ENCODE measurements at regions not wholly inside any gene's neighbourhood (a gene's known extent, or its start where the extent isn't known, plus 50 kb on each side); places are given as distances from the start of the nearest gene placed in this dataset.
"Not testable (repeated sequence)": the region's sequence is repeated elsewhere in the genome, so short reads cannot be mapped to it uniquely, and the experiment has no call there.

DNA sequence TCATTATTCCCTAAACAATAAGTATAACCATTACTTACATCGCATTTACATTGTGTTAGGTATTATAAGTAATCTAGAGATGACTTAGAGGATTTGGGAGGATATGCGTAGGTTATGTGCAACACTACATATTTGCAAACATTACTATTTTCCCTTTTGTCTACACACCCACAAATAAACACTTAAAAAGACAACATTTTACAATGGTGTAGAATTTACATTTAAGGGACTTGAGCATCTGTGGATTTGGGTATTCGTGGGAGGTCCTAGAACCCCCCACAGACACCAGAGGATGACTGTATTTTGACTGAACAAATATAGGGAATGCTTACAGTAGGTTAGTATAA lies 220.2 kb upstream of the MYO3A start:
- no peak for DNase-seq (ENCODE audit: low read depth in 2 of 2)

DNA sequence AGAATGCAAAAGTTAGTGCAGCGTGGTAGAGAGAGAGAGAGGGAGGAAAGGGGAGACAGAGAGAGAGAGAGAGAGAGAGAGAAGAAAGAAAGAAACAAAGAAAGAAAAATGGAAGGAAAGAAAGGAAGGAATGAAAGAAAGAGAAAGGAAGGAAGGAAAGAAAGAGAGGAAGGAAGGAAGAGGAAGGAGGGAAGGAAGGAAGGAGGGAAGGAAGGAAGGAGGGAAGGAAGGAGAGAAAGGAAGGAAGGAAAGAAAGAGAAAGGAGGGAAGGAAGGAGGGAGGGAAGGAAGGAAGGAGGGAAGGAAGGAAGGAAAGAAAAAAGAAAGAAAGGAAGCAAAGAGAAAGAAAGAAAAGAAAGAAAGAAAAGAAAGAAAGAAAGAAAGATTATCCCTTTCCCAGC lies 209.8 kb upstream of the MYO3A start:
- no peak for DNase-seq (ENCODE audit: low read depth in 2 of 2)

DNA sequence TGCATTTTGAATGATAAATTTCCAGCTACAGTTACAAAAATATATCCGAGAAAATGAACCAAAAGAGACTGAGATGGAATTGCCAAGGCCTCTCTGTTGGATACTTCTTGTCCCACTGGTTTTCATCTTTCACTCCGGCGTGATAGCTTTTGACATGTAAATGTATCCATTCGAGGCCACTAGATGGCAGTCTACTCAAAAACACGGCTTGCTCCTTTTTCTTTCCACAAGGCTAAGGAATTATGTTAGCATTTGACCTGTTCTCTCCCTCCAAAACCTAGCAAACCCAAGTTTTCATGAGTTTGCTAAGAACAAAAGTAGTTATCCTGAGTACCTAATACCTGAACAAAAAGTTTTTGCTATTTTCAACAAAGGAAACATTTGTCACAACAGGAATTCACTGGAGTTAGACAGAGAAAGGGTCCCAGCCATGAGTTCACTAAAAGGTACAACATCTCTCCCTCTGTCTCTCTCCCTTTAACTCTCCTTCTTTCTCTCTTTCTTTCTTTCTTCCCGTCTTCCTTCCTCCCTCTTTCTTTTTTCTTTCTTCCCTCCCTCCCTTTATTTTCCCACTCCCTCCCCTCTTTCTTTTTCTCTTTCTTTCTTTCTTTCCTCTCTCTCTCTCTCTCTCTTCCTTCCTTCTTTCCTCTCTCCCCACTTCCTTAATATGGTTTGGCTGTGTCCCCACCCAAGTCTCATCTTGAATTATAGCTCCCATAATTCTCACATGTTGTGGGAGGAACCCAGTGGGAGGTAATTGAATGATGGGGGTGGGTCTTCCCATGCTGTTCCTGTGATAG lies 207.9 kb upstream of the MYO3A start:
- DNase-seq (ENCODE audit: low read depth in 2 of 2) = no peak

DNA sequence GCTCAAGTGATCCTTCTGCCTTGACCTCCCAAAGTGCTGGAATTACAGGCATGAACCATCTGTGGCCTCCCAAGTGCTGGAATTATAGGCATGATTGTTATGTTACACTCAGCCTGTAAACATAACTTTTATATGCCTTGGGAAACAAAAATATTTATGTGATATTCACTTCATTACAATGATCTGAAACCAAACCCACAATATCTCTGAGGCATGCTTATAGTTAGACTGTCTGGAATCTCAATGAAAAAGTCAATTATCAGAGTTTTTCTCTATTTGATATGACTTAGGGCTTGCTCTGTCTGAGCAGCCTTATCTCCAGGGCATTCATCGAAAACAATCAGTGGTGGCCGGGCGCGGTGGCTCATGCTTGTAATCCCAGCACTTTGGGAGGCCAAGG lies 195.3 kb upstream of the MYO3A start:
- DNase-seq (ENCODE audit: low read depth in 2 of 2) = no peak

DNA sequence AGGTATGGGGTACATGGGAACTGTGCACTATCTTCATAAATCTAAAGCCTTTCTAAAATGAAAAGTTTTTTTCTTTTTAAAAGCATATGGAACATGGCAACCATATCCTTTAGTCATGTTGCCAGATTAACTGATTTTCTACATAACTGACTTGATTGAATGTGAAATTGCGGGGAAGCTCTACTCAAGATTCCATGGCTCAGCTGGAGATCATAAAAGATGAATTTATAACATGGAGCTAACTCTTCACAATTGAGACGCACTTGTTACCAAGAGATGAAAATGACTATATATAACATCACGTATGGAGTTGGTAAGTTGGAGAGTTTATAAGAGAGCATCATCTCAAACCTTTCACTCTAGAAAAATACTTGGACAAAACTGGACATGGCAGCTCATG lies 190.2 kb upstream of the MYO3A start:
- DNase-seq (ENCODE audit: low read depth in 2 of 2) = no peak

DNA sequence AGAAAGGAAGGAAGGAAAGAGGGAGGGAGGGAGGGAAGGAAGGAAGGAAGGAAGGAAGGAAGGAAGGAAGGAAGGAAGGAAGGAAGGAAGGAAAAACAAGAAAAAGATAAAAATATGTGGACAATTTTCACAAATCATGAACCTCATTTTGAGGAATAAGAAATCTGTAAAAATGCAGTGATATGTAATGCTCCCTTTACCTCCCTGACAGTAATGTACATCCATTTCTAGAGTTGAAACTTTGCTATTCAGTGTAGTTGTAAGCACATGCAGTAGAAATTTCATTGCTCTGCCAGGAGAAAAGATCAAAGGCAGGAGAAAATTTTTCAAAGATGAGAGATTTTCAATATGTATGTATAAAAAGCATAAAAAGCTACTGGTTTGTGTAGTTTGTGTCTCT lies 189.5 kb upstream of the MYO3A start:
- DNase-seq (ENCODE audit: low read depth in 2 of 2) = no peak

DNA sequence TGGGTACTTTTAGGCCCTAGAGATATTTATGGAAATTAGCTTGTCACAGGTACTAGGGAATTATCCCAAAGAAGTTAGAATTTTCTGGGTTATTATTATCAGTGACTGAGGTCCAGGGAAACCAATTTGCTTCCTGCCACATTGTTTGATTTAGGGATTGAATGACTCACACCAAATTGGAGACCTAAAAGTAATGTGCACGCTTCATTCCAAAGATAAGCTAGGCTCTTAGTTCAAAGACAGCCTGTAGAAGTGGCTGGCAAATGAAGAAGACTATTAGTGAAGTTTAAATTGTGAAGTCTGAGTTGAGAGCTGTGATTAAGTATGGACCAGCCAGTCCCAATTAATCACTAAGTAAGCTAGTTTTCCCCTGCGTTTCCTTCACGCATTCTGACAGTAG lies 188.1 kb upstream of the MYO3A start:
- no peak for DNase-seq (ENCODE audit: low read depth in 2 of 2)

DNA sequence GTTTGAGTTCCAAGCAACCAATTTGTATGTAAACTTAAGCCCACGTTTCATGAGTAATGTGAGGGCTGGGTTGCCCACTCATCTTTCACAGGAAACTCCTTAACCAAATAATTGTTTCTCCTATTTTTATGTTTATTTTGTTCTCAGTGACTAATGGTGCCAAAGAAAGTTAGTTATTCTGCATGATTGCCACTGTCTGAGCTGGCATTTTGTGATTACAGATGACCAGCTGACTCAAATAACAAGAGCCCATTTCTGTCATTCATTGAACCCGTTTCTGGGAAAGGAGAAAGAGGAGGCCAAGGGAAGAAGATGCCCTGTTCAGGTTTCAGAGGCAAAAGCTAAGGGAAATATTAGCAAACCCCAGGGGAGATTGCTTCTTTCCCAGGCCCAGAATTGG lies 186.9 kb upstream of the MYO3A start:
- no peak for DNase-seq (ENCODE audit: low read depth in 2 of 2)

DNA sequence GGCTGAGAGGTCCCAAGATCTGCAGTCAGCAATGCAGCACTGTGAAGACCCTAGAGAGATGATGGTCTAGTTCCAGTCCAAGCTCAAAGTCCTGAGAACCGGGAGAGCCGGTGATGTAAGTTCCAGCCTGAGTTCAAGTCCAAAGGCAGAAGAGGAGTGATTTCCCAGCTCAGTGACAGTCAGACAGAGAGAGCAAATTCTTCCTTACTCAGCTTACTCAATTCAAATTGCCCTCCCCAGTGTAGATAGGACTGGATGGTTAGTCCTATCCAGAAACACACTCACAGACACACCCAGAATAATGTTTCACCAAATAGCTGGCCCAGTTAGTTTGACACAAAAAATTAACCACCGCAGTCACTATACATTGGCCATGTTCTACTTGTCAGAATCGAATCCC lies 185.5 kb upstream of the MYO3A start:
- no peak for DNase-seq (ENCODE audit: low read depth in 2 of 2)

DNA sequence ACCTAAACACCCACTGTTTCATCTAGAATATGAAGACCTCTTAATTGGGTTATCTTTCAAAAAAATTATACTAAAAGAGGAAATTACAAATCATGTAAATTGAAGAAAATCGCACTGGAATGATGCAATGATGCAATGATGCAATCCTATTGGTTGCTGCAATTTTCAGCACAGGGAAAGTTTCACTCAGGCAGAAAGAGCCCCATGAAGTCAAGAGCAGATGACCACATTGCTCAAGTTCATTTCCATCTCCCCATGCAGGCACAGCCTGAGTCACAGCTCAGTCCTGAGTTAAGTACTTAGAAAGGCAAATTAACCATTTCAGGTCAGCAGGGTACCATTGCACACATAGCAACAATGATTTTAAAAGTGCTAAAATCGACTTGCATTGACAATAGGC lies 180.3 kb upstream of the MYO3A start:
- DNase-seq (ENCODE audit: low read depth in 2 of 2) = no peak

DNA sequence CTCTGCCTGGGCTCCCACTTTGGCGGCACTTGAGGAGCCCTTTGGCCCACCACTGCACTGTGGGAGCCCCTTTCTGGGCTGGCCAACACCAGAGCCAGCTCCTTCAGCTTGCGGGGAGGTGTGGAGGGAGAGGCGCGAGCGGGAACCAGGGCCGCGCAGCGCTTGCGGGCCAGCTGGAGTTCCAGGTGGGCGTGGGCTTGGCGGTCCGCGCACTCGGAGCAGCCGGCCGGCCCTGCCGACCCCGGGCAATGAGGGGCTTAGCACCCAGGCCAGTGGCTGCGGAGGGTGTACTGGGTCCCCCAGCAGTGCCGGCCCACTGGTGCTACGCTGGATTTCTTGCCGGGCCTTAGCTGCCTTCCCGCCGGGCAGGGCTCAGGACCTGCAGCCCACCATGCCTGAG lies 178.2 kb upstream of the MYO3A start:
- not testable (repeated sequence) for DNase-seq (ENCODE audit: low read depth in 2 of 2)

DNA sequence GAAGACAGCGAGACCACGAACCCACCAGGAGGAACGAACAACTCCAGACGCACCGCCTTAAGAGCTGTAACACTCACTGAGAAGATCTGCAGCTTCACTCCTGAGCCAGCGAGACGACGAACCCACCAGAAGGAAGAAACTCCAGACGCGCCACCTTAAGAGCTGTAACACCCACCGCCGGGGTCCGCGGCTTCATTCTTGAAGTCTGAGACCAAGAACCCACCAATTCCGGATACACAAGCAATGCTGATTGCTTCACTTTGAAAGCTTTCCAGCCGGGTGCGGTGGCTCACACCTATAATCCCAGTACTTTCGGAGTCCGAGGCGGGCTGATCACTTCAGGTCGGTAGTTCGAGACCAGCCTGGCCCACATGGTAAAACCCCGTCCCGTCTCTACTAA lies 177.2 kb upstream of the MYO3A start:
- DNase-seq (ENCODE audit: low read depth in 2 of 2) = no peak

DNA sequence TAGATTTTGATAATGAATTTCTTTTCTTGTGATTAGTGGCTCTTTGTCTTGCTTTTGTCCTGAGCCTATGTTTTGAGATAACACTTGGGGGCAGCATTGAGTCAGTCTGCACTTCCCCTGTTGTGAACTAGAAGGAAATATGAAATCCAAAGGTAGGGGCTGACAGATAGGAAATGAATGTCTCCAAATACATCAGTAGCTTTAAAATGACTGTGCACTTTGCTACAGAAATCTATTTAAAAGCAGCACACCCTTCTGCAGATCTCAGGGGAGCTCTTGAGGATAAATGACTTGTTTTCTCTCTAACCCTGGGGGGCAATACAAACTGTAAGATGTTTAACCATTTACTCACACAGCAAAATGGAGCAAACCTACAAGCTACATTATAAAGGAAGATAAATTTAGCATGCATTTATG lies 176.0 kb upstream of the MYO3A start:
- DNase-seq (ENCODE audit: low read depth in 2 of 2) = no peak

DNA sequence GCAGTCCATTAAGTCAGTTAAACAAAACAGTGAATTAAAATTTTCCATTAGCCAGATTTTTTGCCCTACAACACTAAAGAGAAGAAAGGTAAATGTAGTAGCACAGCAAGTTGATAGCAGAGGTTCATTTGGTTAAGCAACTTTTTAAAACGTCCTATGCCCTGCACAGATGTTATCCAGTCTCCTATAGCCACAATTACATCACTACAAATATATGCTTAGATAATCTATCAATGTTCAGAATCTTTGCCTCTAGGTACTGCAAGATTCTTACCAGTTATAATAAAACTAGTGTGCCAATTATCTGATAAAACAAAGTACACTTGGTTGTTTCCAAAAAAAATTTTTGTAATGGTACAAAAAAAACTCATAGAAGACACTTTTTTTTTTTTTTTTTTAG lies 175.5 kb upstream of the MYO3A start:
- no peak for DNase-seq (ENCODE audit: low read depth in 2 of 2)

DNA sequence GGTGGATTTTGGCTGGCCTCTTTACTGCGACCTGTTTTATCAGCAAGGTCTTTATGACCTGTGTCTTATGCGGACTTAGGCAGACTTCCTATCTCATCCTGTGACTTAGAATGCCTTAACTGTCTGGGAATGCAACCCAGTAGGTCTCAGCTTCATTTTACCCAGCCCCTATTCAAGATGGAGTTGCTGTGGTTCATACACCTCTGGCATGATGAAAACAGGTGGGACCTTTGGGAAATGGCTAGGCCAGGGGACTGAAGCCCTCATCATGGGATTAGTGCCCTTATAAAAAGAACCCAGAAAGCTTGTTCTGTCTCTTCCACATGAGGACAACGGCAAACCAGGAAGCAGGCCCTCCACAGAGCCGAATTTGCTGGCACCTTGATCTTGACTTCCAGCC lies 172.1 kb upstream of the MYO3A start:
- DNase-seq (ENCODE audit: low read depth in 2 of 2) = no peak

DNA sequence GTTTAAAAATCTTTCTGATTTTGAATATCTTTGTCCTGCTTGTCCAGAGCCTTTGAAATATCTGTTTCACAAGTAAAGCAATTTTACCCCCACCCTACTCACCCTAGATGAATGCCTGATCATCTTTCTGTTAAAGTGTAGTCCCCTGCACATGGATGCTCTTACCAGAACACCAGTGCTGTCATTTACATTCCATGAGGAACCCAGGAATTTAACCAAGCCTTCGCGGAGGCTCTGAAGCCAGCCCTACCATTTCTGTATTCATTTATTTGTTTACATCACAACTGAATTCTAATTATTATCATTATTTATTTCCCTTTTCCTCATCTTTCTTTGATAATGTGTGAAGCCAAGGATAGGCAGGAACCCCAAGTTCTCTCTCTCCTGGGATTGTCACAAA lies 167.8 kb upstream of the MYO3A start:
- no peak for DNase-seq (ENCODE audit: low read depth in 2 of 2)

DNA sequence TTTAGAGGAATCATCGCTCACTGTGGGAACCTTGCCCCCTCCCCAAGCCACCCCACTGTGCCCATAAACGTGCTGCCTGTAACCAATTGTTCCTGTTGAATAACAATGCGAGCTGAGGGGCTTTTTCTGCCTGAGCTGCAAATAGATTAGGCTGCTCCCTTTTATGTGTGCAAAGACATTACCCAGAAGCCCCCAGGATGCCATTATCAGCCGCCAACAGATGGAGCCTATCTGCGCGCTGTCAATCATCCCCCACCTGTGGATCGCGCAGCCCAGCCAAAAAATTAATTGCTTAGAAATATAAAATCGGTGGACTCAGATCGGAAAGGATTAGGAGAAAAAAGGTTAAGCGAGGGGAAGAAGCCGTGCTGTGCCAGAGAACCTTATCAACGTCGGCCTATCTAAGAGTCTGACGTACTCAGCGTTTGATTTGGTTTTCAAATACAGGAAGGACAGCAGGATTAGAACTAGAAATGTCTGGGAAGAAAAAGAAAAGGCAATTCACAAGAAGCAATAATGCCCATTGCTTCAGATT lies 167.3 kb upstream of the MYO3A start:
- DNase-seq (ENCODE audit: low read depth in 2 of 2) = no peak

DNA sequence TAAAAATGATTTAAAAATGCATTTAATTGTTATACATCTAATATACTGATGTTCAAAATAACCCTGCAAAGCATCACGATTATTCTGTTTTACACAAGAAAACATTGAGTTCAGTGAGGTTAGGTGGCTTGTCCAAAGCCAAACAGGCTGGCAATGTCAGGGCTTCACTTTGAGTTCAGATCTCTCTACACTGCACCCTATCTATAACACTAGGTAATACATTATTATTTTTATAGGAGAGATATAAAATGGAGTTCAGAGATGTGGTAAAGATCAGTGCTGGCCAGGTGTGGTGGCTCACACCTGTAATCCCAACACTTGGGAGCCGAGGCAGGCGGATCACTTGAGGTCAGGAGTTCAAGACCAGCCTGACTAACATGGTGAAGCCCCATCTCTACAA lies 165.9 kb upstream of the MYO3A start:
- DNase-seq (ENCODE audit: low read depth in 2 of 2) = no peak

DNA sequence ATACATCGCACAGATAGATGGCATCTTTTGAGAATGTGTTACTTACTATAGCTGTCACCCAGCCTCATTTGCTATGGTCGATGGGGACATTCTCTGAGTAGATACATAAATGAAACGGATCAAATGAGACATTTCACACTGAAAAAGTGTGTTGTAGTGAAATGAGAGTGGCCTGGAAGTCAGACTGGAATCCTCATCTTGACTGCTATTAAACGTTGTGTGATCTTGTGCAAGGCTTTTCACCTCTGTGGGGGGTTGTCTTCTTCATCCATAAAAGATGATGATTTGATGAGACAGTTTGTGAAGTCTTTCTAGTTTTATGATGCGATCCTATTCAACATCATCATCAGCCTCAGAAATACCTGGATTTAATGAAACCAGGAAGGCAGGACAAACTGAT lies 155.4 kb upstream of the MYO3A start:
- no peak for DNase-seq (ENCODE audit: low read depth in 2 of 2)

DNA sequence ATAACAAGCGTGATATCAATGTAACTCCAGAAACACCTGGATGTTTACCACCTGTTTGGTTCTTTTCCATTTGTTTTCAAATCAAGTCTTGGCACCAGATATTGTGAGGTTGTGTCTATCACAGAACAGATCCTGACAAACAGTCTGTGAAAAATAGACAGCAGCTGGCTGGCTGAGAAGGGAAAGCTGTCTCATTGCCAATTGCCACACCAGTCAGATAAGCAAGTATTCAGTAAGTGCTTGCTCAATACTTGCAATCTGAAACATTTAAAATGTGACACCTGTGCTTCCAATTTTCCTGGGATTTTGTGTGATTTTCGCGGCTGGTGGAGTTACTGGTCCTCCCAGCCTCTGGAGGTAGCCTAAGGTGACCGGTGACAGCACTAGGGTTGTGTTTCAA lies 147.9 kb upstream of the MYO3A start:
- DNase-seq (ENCODE audit: low read depth in 2 of 2) = no peak

DNA sequence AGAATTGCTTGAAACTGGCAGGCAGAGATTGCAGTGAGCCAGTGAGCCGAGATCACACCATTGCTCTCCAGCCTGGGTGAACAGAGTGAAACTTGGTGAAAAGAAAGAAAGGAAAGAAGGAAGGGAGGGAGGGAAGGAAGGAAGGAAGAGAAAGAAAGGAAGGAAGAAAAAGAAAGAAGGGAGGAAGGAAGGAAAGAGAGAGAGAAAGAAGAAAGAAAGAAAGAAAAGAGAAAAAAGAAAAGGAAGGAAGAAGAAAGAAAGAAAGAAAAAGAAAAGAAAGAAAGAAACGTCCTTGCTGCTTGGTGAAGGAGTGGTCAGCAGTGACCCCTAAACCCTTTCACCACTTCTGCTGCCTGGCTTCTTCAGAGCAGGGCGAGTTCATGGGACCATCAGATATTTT lies 147.1 kb upstream of the MYO3A start:
- DNase-seq (ENCODE audit: low read depth in 2 of 2) = no peak

DNA sequence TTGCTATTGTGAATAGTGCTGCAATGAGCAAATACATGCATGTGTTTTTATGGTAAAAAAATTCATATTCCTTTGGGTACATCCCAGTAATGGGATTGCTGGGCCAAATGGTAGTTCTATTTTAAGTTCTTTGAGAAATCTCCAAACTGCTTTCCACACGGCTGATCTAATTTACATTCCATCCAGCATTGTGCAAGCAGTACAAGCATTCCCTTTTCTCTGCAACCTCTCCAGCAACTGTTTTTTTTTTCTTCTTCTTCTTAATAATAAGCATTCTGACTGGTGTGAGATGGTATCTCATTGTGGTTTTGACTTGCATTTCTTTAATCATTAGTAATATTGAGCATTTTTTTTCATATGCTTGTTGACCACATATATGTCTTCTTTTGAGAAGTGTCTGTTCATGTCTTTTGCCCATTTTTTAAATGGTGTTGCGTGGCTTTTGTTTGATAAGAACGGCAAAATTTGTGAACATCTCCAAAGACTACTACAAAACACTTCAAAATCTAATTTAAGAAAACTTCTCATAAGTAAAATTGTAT lies 136.1 kb upstream of the MYO3A start:
- no peak for DNase-seq (ENCODE audit: low read depth in 2 of 2)

DNA sequence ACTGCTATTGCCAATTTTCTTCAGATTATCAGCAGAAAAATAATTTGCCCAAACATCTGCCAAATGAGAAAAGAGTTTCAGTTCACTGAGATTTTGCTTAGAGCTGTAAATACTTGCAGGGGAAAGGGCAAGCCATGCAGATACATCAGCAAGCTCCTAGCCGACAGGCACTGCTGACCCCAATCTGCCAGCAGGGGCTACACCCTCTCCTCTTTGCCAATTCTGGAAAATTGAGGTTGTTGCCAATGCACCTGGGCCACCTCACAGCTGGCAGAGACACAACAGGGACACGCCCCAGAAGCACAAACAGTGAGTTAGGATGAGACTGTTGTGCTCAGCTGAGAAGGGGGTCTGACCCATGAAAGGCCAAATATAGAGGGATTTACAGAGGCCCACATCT lies 129.5 kb upstream of the MYO3A start:
- DNase-seq (ENCODE audit: low read depth in 2 of 2) = no peak

DNA sequence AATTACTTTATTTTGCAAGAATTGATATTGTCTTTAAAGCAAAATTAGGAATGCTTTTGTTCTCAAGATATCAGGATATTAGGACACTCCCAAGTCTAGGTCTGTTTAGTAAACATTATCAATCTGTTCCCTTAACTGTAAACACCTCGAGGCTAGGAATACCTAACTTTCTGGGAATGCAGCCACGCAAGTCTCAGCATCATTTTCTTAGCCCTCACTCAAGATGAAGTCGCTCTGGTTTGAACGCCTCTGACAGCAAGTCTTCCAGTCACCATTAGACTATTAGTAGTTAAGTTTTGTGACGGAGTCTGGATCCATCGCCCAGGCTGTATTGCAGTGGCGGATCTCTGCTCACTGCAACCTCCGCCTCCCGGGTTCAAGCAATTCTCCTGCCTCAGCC lies 128.0 kb upstream of the MYO3A start:
- no peak for DNase-seq (ENCODE audit: low read depth in 2 of 2)

All from stimulated activated CD8-positive, alpha-beta memory T cell treated with anti-CD3 and anti-CD28 coated beads, Interleukin-2, amount 100 ng/mL, for 1 hour (primary cell).